ENCODE measurements at regions not wholly inside any gene's neighbourhood (a gene's known extent, or its start where the extent isn't known, plus 50 kb on each side); places are given as distances from the start of the nearest gene placed in this dataset.
A peak's percentile ranks its signal among the peaks of the same experiment; 100 is the strongest.
"Not testable (repeated sequence)": the region's sequence is repeated elsewhere in the genome, so short reads cannot be mapped to it uniquely, and the experiment has no call there.

DNA sequence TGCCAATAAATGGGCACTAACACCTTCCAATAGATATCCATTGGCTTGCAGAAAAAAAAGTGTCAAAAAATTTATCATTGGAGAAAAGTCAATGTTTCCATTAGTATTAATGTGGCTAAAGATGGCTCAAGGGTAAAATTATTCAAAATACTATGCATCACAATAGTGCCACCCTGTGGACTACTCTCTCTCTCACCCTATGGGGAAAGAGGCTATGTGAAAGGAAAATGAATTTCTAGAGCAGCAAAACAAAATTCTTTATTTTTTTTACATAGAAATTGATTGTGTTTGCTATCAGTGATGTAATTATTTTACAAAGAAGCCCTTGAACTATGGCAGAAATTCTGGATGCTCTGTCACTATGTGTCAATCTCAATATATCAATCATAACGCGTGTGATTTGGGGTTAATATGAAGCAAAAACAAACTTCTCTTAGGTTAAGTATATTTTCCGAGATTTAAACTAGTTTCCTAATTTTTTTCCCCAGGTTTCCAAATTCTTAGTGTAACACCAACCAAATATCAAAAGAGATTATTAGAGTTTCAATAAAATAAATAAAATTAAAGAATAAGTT lies 193.9 kb downstream of the USP22 start:
- peak in 2 of 4 experiments; percentile 11 to 16 for DNase-seq

DNA sequence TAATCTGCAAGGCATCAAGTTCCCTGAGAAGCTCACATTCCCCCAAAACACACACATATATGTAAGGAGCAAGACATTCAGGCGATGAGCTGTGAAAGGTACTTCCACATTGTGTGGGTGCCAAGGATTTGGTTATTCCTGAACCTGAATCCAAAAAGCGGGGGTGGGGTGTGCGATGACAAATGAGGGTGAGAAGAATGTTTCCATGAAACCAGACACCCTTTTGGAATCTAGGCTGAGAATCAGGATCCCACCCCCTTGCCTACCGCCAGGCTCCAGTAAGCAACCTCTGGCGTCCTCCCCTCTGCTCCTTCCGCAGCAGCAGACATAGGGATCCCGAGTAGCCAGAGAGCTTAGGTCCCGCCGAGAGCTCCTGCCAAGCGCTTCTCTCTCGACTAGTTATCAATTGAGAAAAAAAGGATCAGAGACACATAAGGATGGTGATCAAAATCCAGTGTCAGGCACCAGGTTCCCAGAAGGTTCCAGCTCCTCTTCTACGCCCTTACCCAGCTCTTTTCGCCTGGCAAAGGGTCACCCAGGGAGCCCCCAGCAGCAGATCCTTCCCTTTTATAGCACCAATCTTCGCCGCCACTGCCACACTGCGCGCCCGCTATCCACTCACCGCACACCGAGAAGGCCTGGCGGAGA lies 191.1 kb downstream of the USP22 start:
- DNase-seq, result not testable (repeated sequence)

- DNase-seq, result peak in 2 of 4 experiments; percentile 3 to 36
These were observed 190.4 kb downstream of the USP22 start for GRCh38 chr17:20852239-20852989.

GRCh38 chr17:20852990-20853370 lies 189.8 kb downstream of the USP22 start:
- DNase-seq, result no peak

DNA sequence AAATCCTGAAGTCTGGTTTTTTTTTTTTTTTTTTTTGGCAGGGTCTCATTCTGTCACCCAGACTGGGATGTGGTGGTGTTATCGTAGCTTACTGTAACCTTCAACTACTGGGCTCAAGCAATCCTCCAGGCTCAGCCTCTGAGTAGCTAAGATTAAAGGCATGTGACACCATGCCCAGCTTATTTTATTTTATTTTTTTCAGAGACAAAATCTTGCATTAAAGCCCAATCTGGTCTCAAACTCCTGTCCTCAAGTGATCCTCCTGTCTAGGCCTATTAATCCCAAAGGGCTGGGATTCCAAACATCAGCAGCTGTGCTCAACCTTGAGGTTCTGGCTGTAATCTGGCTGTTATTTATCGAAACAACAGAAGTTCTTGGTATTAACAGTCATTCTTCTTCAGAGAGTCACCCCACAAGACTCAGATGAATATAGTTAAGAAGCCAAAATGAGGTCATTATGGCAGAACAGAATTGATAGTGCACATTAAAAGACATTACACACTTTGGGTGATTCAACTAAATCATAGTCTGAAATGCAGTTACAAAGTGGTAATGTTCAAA lies 186.8 kb downstream of the USP22 start:
- DNase-seq, result not testable (repeated sequence)

- DNase-seq, result not testable (repeated sequence)
These were observed 176.2 kb downstream of the USP22 start for GRCh38 chr17:20866444-20867209.

DNA sequence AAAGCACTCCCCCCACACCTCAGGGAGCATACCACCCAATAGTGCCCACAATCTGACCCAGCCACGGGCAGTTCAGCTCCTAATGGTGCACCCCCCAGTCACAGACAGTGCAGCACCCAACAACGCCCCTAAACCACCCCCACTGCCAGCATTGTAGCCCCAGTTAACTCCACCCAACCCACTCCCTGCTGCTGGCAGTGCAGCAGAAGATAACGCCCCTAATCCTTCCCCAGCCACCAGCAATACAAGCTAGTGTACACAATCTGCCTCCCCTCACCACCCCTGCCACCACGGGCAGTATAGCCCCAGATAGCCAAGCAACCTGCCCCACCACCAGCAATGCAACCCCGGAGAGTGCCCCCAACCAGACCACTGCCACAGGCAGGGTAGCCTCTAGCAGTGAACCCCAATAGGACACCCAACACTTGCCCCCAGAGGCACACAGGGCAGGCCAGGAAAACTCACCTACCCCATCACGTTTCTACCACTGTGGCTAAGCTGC lies 175.3 kb downstream of the USP22 start:
- DNase-seq, result not testable (repeated sequence)

DNA sequence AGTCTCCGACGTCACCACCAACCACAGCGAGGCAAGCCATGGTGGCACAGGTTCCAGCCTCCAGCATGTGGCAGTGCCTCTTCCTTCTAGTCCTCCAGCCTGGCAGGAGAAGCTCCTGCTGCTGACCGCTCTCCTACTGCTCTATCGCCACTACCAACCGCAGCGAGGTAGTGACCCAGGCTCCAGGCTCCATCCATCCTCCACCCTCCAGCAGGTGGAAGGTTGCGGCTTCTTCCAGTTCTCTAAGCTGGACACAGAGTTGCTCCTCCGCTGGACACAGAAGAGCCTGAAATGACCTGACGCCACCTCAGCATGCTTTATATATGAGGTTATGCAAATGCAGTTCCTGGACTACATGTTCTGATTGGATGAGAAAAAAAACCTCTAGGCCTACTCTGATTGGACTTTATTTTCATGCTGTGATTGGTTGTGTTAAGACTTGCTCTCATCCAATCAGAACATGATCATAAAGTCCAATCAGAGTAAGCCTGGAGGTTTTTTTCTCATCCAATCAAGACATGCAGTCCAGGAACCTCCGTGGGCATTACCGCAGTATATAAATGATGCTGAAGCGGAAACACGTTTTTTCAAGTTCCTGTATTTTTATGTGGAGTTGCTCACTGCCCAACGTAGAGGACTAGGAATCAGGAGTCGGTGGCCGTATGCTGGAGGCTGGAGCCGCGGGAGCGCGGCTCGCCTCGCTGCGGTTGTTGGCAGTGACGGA lies 174.7 kb downstream of the USP22 start:
- not testable (repeated sequence) for DNase-seq

GRCh38 chr17:20868662-20869007 lies 174.2 kb downstream of the USP22 start:
- DNase-seq, result not testable (repeated sequence)

GRCh38 chr17:20873173-20873572 lies 169.6 kb downstream of the USP22 start:
- not testable (repeated sequence) for DNase-seq

DNA sequence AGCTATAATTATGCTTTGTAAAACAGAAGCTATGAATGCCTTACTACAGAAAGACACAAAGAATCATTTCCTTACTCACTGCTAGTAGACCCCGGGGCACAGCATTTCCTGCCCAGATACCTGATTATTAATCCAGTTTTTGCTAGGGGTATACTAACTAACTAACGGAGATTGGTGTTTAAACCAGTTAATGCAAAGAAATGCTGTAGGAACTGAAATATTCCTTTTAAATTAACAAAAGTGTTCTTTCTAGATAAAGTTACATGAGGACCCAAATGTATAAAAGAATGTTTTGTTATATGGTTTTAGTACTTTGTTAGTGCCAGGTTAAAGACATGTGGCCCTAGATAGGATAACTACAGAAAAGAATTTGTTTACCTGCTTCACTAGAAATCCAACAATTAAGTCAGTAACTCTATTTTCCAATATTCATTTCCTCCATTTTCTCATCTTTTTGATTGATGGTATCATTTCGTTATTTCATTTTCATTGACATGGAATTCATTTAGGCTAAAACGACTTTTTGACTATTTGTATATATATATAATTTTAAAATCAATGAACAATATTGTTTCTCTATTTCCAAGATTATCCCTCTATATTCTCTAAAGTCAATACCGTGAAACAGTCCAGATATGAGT lies 169.0 kb downstream of the USP22 start:
- DNase-seq, result not testable (repeated sequence)

DNA sequence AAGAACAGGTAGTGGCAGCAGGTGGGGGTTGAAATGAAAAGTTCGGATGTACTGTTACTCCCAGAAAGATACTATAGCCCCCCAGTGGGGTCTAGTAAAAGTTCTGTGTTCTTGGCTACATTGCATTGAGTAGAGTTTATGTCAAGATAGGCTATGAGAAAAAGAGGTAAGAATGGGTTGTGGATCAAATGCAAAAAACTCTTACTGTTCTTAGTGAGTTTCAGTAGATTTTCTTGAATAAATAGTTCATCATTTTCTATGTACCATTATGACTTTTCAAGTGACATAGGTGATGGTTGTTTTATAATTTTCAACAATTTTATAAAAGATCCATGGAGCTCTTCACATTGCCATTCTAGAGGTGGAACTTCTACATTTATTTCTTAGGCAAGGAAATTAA lies 165.4 kb downstream of the USP22 start:
- not testable (repeated sequence) for DNase-seq

GRCh38 chr17:20890338-20890737 lies 152.5 kb downstream of the USP22 start:
- no peak for DNase-seq

DNA sequence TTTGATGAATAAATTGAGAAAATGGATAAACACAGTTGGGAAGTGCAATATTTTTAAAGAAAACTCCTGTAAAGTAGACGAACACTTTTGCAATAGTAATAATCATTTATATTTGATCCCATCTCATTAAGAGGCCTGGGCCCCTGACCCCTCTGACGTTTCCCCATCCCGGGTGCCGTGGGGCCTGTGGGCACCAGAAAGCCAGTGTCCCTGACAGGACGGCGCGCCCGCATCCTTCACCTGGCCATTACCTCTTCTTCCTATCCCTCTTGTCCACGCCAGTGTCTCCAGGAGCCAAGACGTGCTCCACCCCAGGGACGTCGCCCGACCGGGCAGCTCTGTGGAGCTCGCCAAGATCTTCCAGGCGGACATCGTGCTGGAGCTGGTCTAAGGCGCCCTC lies 147.4 kb downstream of the USP22 start:
- not testable (repeated sequence) for DNase-seq

DNA sequence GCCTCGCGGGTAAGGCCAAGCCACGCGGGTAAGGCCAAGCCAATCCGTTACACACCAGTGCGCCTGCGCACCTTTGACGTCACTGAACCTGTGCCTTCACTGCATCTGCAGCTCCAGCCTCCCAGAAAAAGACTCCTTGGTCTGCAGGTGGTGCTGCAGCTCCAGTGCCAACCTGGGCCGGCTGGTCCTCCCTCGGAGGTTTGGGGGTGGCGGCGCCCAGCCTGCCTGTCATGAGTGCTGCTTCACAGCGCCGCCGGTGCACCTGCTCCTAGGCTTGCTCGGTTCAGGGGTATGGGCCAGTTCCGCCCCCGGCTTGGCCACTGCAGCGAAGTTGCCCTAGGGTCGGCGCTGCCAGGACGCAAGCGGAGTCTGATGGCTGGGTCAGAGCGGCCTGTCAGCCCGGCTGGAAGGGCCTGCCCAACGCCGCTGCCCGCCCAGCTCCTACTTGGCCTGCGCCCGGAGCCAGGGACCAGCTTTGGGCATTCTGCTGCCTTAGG lies 146.6 kb downstream of the USP22 start:
- DNase-seq, result peak in 3 of 4 experiments; percentile 7 to 31 (median 7)

- not testable (repeated sequence) for DNase-seq
These were observed 144.1 kb downstream of the USP22 start for GRCh38 chr17:20898726-20899125.

- DNase-seq, result not testable (repeated sequence)
These were observed 140.3 kb downstream of the USP22 start for GRCh38 chr17:20902496-20902895.

DNA sequence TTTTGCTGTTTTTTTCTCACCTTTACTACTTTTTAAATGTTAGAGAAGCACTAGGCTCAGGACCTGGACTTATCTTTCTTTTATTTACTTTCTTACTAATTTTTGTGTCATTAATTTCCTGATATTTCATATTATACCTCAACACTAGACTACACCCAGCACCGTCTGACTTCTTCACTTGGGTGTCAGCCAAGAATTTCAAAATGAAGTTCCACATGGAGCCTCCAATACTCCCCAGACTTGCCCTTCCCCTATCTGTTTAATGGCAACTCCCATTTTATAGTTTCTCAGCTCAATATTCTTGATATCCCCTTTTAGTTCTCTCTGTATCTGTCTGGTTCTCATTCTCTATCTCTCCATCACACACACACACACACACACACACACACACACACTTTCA lies 139.3 kb downstream of the USP22 start:
- DNase-seq, result peak in 1 of 4 experiments; percentile 17

DNA sequence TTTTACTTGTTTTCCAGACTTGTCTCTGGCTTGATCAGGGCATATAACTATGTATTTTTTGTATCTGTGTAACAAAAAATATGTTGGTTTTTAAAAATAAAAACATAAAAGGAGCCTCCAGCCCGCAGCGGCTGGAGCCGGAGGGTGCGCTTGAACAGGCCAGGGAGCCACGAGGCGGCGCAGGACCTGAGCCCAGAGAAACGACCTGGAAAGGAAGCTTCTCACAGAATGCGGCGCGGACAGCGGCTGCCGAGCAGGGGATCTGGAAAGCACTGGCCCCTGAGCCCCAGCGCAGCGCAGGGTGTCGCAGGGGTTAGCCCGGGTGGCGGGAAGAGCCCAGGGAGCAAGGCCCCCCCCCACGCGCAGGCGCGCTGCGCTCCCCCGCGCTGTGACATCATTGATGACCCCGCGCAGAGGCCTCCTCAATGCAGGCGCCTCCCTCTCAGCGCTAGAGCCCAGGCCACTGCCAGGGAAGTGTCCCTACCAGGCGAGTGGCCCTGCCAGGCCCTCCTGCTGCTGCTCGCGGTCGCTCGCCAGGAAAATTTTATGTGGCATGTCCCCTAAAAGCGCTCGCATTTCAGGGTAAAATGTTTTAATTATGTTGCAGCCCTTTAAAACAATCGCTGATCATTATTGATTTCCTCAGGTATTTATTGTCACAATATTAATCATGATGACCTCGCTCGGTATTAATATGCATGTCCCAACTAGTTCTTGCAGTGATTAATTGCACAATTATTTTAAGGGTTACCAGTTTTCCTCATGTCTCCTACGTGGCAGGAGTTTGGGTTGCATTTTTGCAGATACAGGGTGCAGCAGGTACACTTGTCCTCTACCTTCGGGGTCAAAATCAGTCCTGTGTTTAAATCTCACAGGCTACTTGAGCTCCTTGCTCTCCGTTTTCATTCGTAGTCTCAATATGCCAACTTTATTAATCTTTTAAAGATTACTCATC lies 134.2 kb downstream of the USP22 start:
- DNase-seq, result peak; percentile 90 to 95 (median 93)

DNA sequence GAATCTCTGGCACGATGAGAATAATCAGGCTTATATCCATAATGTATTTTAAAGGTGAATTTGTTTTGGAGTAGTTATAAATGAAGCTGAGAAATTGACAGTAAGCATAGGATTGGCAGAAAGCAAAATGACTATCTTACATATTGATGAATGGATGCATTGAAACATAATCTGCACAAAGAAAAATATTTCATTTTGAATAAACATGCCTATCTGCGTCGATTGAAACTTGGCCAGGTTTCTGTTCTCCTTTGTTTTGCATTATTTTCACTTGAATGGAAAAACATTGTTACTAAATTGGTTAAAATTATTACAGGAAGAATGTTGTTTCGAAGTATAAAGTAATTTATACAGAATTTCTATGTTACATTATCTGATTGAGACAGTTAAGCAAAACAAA lies 128.2 kb downstream of the USP22 start:
- no peak for DNase-seq

Data from suppressor macrophage (primary cell).